Vagina (tissue), 2 donors: ENCODE measurements at regions not wholly inside any gene's neighbourhood (a gene's known extent, or its start where the extent isn't known, plus 50 kb on each side); places are given as distances from the start of the nearest gene placed in this dataset.

Experiments used
- DNase-seq, 2 donors: peaks; one replicate each; pipeline ENCODE4 v3.0.0-alpha.2; 2017; ENCODE audit errors: extremely low spot score in 2 of 2
- H3K27ac ChIP-seq: fragments of 200-600 bp; sonication (generic); one replicate; pipeline ENCODE4 v1.5.1; 2019
- H3K27me3 ChIP-seq: fragments of 200-600 bp; sonication (generic); one replicate; pipeline ENCODE4 v1.5.1; 2019
- H3K36me3 ChIP-seq, 2 donors: fragments of 200-600 bp; sonication (generic); one replicate each; pipeline ENCODE4 v1.5.1; 2017 to 2019
- H3K4me1 ChIP-seq: fragments of 200-600 bp; sonication (generic); one replicate; pipeline ENCODE4 v1.5.1; 2019
- H3K4me3 ChIP-seq, 2 donors: fragments of 200-600 bp; sonication (generic); 1 replicate in 1 of 2; 2 replicates in 1 of 2; pipeline ENCODE4 v1.5.1; 2016 to 2019
- H3K9me3 ChIP-seq: fragments of 200-600 bp; sonication (generic); one replicate; pipeline ENCODE4 v1.5.1; 2019
- POLR2A ChIP-seq, 2 donors: fragments of 450-650 bp; IDR thresholded peaks; one replicate each; pipeline ENCODE4 v1.6.1; 2017; ENCODE audit warnings: antibody characterized with exemption in 2 of 2, mild to moderate bottlenecking in 2 of 2, moderate library complexity in 2 of 2
- POLR2AphosphoS5 ChIP-seq, 2 donors: sonication (generic); formaldehyde crosslinking; IDR thresholded peaks; one replicate each; pipeline ENCODE4 v1.9.0; 2017; ENCODE audit warnings: antibody characterized with exemption in 2 of 2, mild to moderate bottlenecking in 2 of 2, low read depth in 1 of 2; ENCODE audit not compliant: insufficient read depth in 1 of 2
- intact Hi-C: fragments of 100-400 bp; cut with DNase I; formaldehyde crosslinking; loops from one replicate; pipeline ENCODE4 v1.15.1; 2023
- TF ChIP-seq, protein P1 (sequence below), 3 experiments: fragments of 450-650 bp in 2 of 3; fragments of 200-600 bp in 1 of 3; sonication (generic) in 1 of 3; IDR thresholded peaks; one replicate each; pipeline ENCODE4 v1.5.1; 2017 to 2019; ENCODE audit warnings: antibody characterized with exemption in 3 of 3, mild to moderate bottlenecking in 2 of 3, moderate library complexity in 2 of 3

- TF ChIP-seq POLR2A (IDR thresholded peaks at IDR 0.05) (no peak), POLR2AphosphoS5 (IDR thresholded peaks at IDR 0.05; ENCODE audit: insufficient read depth in 1 of 2, low read depth in 1 of 2) (no peak)
- TF ChIP-seq, protein P1, sequence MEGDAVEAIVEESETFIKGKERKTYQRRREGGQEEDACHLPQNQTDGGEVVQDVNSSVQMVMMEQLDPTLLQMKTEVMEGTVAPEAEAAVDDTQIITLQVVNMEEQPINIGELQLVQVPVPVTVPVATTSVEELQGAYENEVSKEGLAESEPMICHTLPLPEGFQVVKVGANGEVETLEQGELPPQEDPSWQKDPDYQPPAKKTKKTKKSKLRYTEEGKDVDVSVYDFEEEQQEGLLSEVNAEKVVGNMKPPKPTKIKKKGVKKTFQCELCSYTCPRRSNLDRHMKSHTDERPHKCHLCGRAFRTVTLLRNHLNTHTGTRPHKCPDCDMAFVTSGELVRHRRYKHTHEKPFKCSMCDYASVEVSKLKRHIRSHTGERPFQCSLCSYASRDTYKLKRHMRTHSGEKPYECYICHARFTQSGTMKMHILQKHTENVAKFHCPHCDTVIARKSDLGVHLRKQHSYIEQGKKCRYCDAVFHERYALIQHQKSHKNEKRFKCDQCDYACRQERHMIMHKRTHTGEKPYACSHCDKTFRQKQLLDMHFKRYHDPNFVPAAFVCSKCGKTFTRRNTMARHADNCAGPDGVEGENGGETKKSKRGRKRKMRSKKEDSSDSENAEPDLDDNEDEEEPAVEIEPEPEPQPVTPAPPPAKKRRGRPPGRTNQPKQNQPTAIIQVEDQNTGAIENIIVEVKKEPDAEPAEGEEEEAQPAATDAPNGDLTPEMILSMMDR (IDR thresholded peaks at IDR 0.05): no peak
- no peaks in the 10 kb centered on the region for H3K36me3 ChIP-seq
These were observed 304.4 kb upstream of the FAR2 start for GRCh38 chr12:28844718-28845117.

DNA sequence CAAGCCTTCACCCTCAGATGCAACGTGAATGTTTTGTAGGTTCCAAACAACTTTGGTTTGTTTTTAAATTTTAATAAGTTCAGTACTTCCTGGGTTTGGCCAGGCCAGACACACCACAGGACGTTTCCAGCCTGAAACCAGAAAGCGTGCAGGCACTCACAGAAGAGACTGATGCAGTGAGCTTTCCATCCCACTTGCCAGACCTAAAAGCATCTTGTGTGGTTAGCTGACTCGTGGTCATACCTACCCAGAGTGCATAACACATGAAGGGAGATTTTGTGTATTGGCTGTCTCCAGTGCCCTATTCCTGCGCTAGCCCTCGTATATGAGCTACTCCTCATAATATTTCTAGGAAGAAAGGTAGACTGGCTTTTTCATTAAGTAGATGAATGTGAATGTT lies 297.3 kb upstream of the FAR2 start:
- no peak overlapping the region for H3K4me3 ChIP-seq
- DNase-seq: no peak
- H3K36me3 ChIP-seq: no peaks in the 10 kb centered on the region
- H3K4me1 ChIP-seq: no peaks in the 10 kb centered on the region
- no peak overlapping the region for H3K27ac ChIP-seq
- intact Hi-C loops: no loop called here
- TF ChIP-seq, protein P1 (IDR thresholded peaks at IDR 0.05): no peak
- TF ChIP-seq POLR2AphosphoS5 (IDR thresholded peaks at IDR 0.05; ENCODE audit: insufficient read depth in 1 of 2, low read depth in 1 of 2) (no peak), POLR2A (IDR thresholded peaks at IDR 0.05) (no peak)
- H3K27me3 ChIP-seq: no peaks in the 10 kb centered on the region
- H3K9me3 ChIP-seq: no peaks in the 10 kb centered on the region

More at GRCh38 chr12:28844718-28845117, 304.4 kb upstream of the FAR2 start:
- intact Hi-C loops: no loop called here
- H3K4me3 ChIP-seq: no peak overlapping the region
- no peaks in the 10 kb centered on the region for H3K4me1 ChIP-seq
- no peaks in the 10 kb centered on the region for H3K27me3 ChIP-seq
- no peaks in the 10 kb centered on the region for H3K9me3 ChIP-seq
- DNase-seq: no peak
- no peak overlapping the region for H3K27ac ChIP-seq

GRCh38 chr12:28855761-28856310 lies 293.2 kb upstream of the FAR2 start:
- Histone ChIP-seq H3K36me3 (no peaks in the 10 kb centered on the region), H3K27me3 (no peaks in the 10 kb centered on the region), H3K9me3 (no peaks in the 10 kb centered on the region), H3K4me1 (no peaks in the 10 kb centered on the region), H3K4me3 (no peak overlapping the region), H3K27ac (no peak overlapping the region)
- no peak for TF ChIP-seq POLR2AphosphoS5 (IDR thresholded peaks at IDR 0.05; ENCODE audit: insufficient read depth in 1 of 2, low read depth in 1 of 2)
- TF ChIP-seq, protein P1 (IDR thresholded peaks at IDR 0.05): no peak
- TF ChIP-seq POLR2A (IDR thresholded peaks at IDR 0.05): no peak
- DNase-seq: no peak
- intact Hi-C loops: no loop called here

- TF ChIP-seq, protein P1 (IDR thresholded peaks at IDR 0.05): no peak
- TF ChIP-seq POLR2A (IDR thresholded peaks at IDR 0.05) (no peak), POLR2AphosphoS5 (IDR thresholded peaks at IDR 0.05; ENCODE audit: insufficient read depth in 1 of 2, low read depth in 1 of 2) (no peak)
- Histone ChIP-seq H3K27ac (no peak overlapping the region), H3K27me3 (no peaks in the 10 kb centered on the region), H3K4me1 (no peaks in the 10 kb centered on the region), H3K36me3 (no peaks in the 10 kb centered on the region), H3K4me3 (no peak overlapping the region), H3K9me3 (no peaks in the 10 kb centered on the region)
- DNase-seq: no peak
- intact Hi-C loops: no loop called here
These were observed 291.7 kb upstream of the FAR2 start for GRCh38 chr12:28857369-28857768.

DNA sequence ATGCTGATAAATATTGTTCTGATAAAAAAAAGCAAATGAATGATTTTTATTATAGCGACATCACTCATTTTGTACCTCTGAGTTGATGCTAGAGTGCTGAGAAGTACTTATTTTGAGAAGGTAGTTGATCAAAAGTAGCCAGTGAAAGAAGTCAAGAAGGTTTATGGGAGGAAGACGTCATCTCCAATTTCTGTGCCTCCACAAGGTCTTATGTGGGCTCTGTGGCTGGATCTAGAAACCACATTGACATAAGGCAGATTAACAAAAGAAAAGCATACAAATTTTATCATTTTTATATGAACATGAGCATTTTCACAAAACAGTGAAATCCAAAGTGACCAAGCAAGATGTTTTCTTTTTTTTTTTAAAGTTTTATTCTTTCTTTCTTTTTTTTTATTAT lies 289.5 kb upstream of the FAR2 start:
- TF ChIP-seq, protein P1 (IDR thresholded peaks at IDR 0.05): no peak
- TF ChIP-seq POLR2AphosphoS5 (IDR thresholded peaks at IDR 0.05; ENCODE audit: insufficient read depth in 1 of 2, low read depth in 1 of 2) (no peak), POLR2A (IDR thresholded peaks at IDR 0.05) (no peak)
- H3K27ac ChIP-seq: no peak overlapping the region
- no peaks in the 10 kb centered on the region for H3K4me1 ChIP-seq
- intact Hi-C loops: no loop called here
- no peaks in the 10 kb centered on the region for H3K27me3 ChIP-seq
- no peaks in the 10 kb centered on the region for H3K36me3 ChIP-seq
- no peak overlapping the region for H3K4me3 ChIP-seq
- DNase-seq: no peak
- H3K9me3 ChIP-seq: no peaks in the 10 kb centered on the region
